GM19238 (cell line): ENCODE measurements at regions not wholly inside any gene's neighbourhood (a gene's known extent, or its start where the extent isn't known, plus 50 kb on each side); places are given as distances from the start of the nearest gene placed in this dataset.

Experiments
- DNase-seq: peaks from one replicate; pipeline ENCODE4 v3.0.0; 2011; ENCODE audit warnings: low spot score; ENCODE audit not compliant: insufficient read length

- no peak for DNase-seq
These were observed 782.2 kb downstream of the ARAP2 start for GRCh38 chr4:35461931-35462659.

GRCh38 chr4:35463251-35463952 is 780.9 kb downstream of the ARAP2 start:
- DNase-seq: no peak

- DNase-seq: no peak
These were observed 779.3 kb downstream of the ARAP2 start for GRCh38 chr4:35464964-35465528.

- no peak for DNase-seq
These were observed 753.2 kb downstream of the ARAP2 start for GRCh38 chr4:35491093-35491492.

- no peak for DNase-seq
These were observed 750.3 kb downstream of the ARAP2 start for GRCh38 chr4:35493977-35494376.

- no peak for DNase-seq
These were observed 749.4 kb downstream of the ARAP2 start for GRCh38 chr4:35494955-35495354.

- no peak for DNase-seq
These were observed 743.5 kb downstream of the ARAP2 start for GRCh38 chr4:35500812-35501211.

- DNase-seq: no peak
These were observed 740.9 kb downstream of the ARAP2 start for GRCh38 chr4:35503435-35503834.

- no peak for DNase-seq
These were observed 738.2 kb downstream of the ARAP2 start for GRCh38 chr4:35506161-35506560.

- DNase-seq: no peak
These were observed 732.5 kb downstream of the ARAP2 start for GRCh38 chr4:35511851-35512250.

- no peak for DNase-seq
These were observed 728.2 kb downstream of the ARAP2 start for GRCh38 chr4:35516102-35516501.

GRCh38 chr4:35520059-35520458 is 724.3 kb downstream of the ARAP2 start:
- no peak for DNase-seq

GRCh38 chr4:35521682-35522081 is 722.6 kb downstream of the ARAP2 start:
- no peak for DNase-seq

- no peak for DNase-seq
These were observed 718.9 kb downstream of the ARAP2 start for GRCh38 chr4:35525192-35525978.

GRCh38 chr4:35526456-35526855 is 717.9 kb downstream of the ARAP2 start:
- no peak for DNase-seq

GRCh38 chr4:35534962-35535361 is 709.4 kb downstream of the ARAP2 start:
- DNase-seq: no peak

GRCh38 chr4:35538807-35539206 is 705.5 kb downstream of the ARAP2 start:
- no peak for DNase-seq

GRCh38 chr4:35539404-35540055 is 704.8 kb downstream of the ARAP2 start:
- DNase-seq: no peak

- no peak for DNase-seq
These were observed 703.0 kb downstream of the ARAP2 start for GRCh38 chr4:35541146-35541887.

GRCh38 chr4:35541888-35542213 is 702.5 kb downstream of the ARAP2 start:
- no peak for DNase-seq

GRCh38 chr4:35548921-35549320 is 695.4 kb downstream of the ARAP2 start:
- no peak for DNase-seq
